HG02798 (cell line): ENCODE measurements at regions not wholly inside any gene's neighbourhood (a gene's known extent, or its start where the extent isn't known, plus 50 kb on each side); places are given as distances from the start of the nearest gene placed in this dataset.

ENCODE experiments used
- ATAC-seq: cut with Tn5 transposase; IDR thresholded peaks from one replicate; pipeline ENCODE4 v1.9.1; 2021; ENCODE audit warnings: mild to moderate bottlenecking; ENCODE audit not compliant: unreplicated experiment, poor library complexity

- ATAC-seq, result no peak
Observed at GRCh38 chr2:118529908-118530599, 317.4 kb downstream of the EN1 start.

GRCh38 chr2:118527571-118527970 lies 319.9 kb downstream of the EN1 start:
- no peak for ATAC-seq

GRCh38 chr2:118525346-118525745 lies 322.1 kb downstream of the EN1 start:
- ATAC-seq, result no peak

- ATAC-seq, result no peak
Observed at GRCh38 chr2:118524911-118525310, 322.5 kb downstream of the EN1 start.

- no peak for ATAC-seq
Observed at GRCh38 chr2:118523761-118524160, 323.7 kb downstream of the EN1 start.

GRCh38 chr2:118521960-118522359 lies 325.5 kb downstream of the EN1 start:
- no peak for ATAC-seq

- ATAC-seq, result no peak
Observed at GRCh38 chr2:118521272-118521671, 326.2 kb downstream of the EN1 start.

GRCh38 chr2:118520246-118520645 lies 327.2 kb downstream of the EN1 start:
- ATAC-seq, result no peak

- ATAC-seq, result no peak
Observed at GRCh38 chr2:118519511-118519910, 327.9 kb downstream of the EN1 start.

GRCh38 chr2:118510807-118511206 lies 336.6 kb downstream of the EN1 start:
- no peak for ATAC-seq

GRCh38 chr2:118509319-118510004 lies 338.0 kb downstream of the EN1 start:
- no peak for ATAC-seq

- ATAC-seq, result no peak
Observed at GRCh38 chr2:118508282-118508681, 339.2 kb downstream of the EN1 start.

GRCh38 chr2:118505436-118505835 lies 342.0 kb downstream of the EN1 start:
- no peak for ATAC-seq

GRCh38 chr2:118502106-118502505 lies 345.3 kb downstream of the EN1 start:
- ATAC-seq, result no peak

GRCh38 chr2:118498943-118499342 lies 348.5 kb downstream of the EN1 start:
- no peak for ATAC-seq

GRCh38 chr2:118496870-118497611 lies 350.4 kb downstream of the EN1 start:
- no peak for ATAC-seq

GRCh38 chr2:118496467-118496866 lies 351.0 kb downstream of the EN1 start:
- ATAC-seq, result no peak

- no peak for ATAC-seq
Observed at GRCh38 chr2:118495290-118495689, 352.2 kb downstream of the EN1 start.

- ATAC-seq, result no peak
Observed at GRCh38 chr2:118493213-118493612, 354.2 kb downstream of the EN1 start.

GRCh38 chr2:118492335-118492734 lies 355.1 kb downstream of the EN1 start:
- ATAC-seq, result no peak

- ATAC-seq, result no peak
Observed at GRCh38 chr2:118490330-118490729, 357.1 kb downstream of the EN1 start.
